Lung (tissue), 11 donors: ENCODE measurements at regions not wholly inside any gene's neighbourhood (a gene's known extent, or its start where the extent isn't known, plus 50 kb on each side); places are given as distances from the start of the nearest gene placed in this dataset.

Source experiments
- ATAC-seq: fragments of 200-7000 bp; cut with Tn5 transposase; one replicate; pipeline ENCODE4 v1.9.1; 2020; ENCODE audit warnings: moderate number of reproducible peaks; ENCODE audit not compliant: insufficient read depth, low FRiP score
- DNase-seq, 3 donors: peaks; one replicate each; pipeline ENCODE4 v3.0.0-alpha.2; 2013 to 2017
- H3K27ac ChIP-seq, 2 donors: one replicate each; pipeline ENCODE4 v1.5.1; 2013; ENCODE audit warnings: mild to moderate bottlenecking in 2 of 2, moderate library complexity in 2 of 2, control low read depth in 1 of 2, inconsistent platforms in 1 of 2, low read depth in 1 of 2, low read length in 1 of 2
- H3K27me3 ChIP-seq, 3 donors: one replicate each; pipeline ENCODE4 v1.5.1; 2013; ENCODE audit warnings: low read length in 2 of 3; ENCODE audit not compliant: control insufficient read depth in 3 of 3, insufficient read depth in 3 of 3
- H3K36me3 ChIP-seq, 4 donors: one replicate each; pipeline ENCODE4 v1.5.1; 2013; ENCODE audit warnings: low read length in 4 of 4, mild to moderate bottlenecking in 1 of 4, moderate library complexity in 1 of 4; ENCODE audit not compliant: control insufficient read depth in 4 of 4, insufficient read depth in 4 of 4
- H3K4me1 ChIP-seq, 5 donors: one replicate each; pipeline ENCODE4 v1.5.1; 2013; ENCODE audit warnings: low read length in 5 of 5, mild to moderate bottlenecking in 2 of 5, moderate library complexity in 1 of 5; ENCODE audit not compliant: control insufficient read depth in 5 of 5, insufficient read depth in 5 of 5
- H3K4me3 ChIP-seq: one replicate; pipeline ENCODE4 v1.5.1; 2013; ENCODE audit warnings: mild to moderate bottlenecking, control low read depth, moderate library complexity
- H3K9ac ChIP-seq, 2 donors: one replicate each; pipeline ENCODE4 v1.5.1; 2013; ENCODE audit warnings: low read length in 2 of 2, control low read depth in 1 of 2; ENCODE audit not compliant: insufficient read depth in 1 of 2
- H3K9me3 ChIP-seq, 4 donors: one replicate each; pipeline ENCODE4 v1.5.1; 2013; ENCODE audit warnings: low read length in 3 of 4, mild to moderate bottlenecking in 1 of 4, moderate library complexity in 1 of 4; ENCODE audit not compliant: control insufficient read depth in 4 of 4, insufficient read depth in 3 of 4
- WGBS, 2 donors: extraction: QIAGEN DNeasy Blood & Tissue Kit; methylation state at CpG; one replicate each; pipeline ENCODE4 v1.1.7; 2013; 5-methylcytosine and 5-hydroxymethylcytosine counted together
- TF ChIP-seq, protein P1 (sequence below): IDR thresholded peaks from 2 replicates; pipeline ENCODE4 v1.5.1; 2012; ENCODE audit warnings: mild to moderate bottlenecking; ENCODE audit errors: control extremely low read depth, extremely low read depth
- donor health status: control.
- donor health status: control.
- donor health status: Bipolar disorder and iron deficiency.
- donor health status: healthy.
- donor health status: DM: yes; HTN: yes; CAD: no.

GRCh38 chr12:93156086-93156716 is 221.5 kb upstream of the NUDT4 start:
- WGBS, 2 donors = 36 to 43% methylated on average over 7 of the region's 7 CpGs
- DNase-seq (peak in 2 of 3 donors; percentile 28 to 39), ATAC-seq (no peak)
- Histone ChIP-seq H3K27ac (no peak overlapping the region), H3K4me1 (peaks cover 0 to 1% (median 0%) of the 10 kb centered on the region in 5 donors), H3K4me3 (no peak overlapping the region), H3K9ac (no peak overlapping the region), H3K36me3 (no peaks in the 10 kb centered on the region), H3K9me3 (no peaks in the 10 kb centered on the region), H3K27me3 (no peaks in the 10 kb centered on the region)
- TF ChIP-seq, protein P1, sequence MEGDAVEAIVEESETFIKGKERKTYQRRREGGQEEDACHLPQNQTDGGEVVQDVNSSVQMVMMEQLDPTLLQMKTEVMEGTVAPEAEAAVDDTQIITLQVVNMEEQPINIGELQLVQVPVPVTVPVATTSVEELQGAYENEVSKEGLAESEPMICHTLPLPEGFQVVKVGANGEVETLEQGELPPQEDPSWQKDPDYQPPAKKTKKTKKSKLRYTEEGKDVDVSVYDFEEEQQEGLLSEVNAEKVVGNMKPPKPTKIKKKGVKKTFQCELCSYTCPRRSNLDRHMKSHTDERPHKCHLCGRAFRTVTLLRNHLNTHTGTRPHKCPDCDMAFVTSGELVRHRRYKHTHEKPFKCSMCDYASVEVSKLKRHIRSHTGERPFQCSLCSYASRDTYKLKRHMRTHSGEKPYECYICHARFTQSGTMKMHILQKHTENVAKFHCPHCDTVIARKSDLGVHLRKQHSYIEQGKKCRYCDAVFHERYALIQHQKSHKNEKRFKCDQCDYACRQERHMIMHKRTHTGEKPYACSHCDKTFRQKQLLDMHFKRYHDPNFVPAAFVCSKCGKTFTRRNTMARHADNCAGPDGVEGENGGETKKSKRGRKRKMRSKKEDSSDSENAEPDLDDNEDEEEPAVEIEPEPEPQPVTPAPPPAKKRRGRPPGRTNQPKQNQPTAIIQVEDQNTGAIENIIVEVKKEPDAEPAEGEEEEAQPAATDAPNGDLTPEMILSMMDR = no peak

- no peaks in the 10 kb centered on the region for H3K27me3 ChIP-seq
- H3K4me3 ChIP-seq = no peak overlapping the region
- H3K27ac ChIP-seq = no peak overlapping the region
- H3K4me1 ChIP-seq = peaks cover 0 to 1% (median 0%) of the 10 kb centered on the region in 5 donors
- ATAC-seq (no peak), DNase-seq (no peak)
- no peaks in the 10 kb centered on the region for H3K9me3 ChIP-seq
- 96 to 98% methylated on average over 1 of the region's 1 CpG for WGBS, 2 donors
- H3K9ac ChIP-seq = no peak overlapping the region
- TF ChIP-seq, protein P1 = no peak
- H3K36me3 ChIP-seq = no peaks in the 10 kb centered on the region
These were observed 220.4 kb upstream of the NUDT4 start for GRCh38 chr12:93157279-93157678.

- 96 to 98% methylated on average over 4 of the region's 4 CpGs for WGBS, 2 donors
- DNase-seq = no peak
- H3K9me3 ChIP-seq = no peaks in the 10 kb centered on the region
- H3K27ac ChIP-seq = no peak overlapping the region
- H3K4me3 ChIP-seq = no peak overlapping the region
- H3K36me3 ChIP-seq = no peaks in the 10 kb centered on the region
- TF ChIP-seq, protein P1 = no peak
- no peaks in the 10 kb centered on the region for H3K27me3 ChIP-seq
- ATAC-seq = no peak
- no peak overlapping the region for H3K9ac ChIP-seq
- H3K4me1 ChIP-seq = peaks cover 0 to 1% (median 0%) of the 10 kb centered on the region in 5 donors
These were observed 219.5 kb upstream of the NUDT4 start for GRCh38 chr12:93158065-93158843.
